Activated T-cell treated with anti-CD3 and anti-CD28 coated beads, Interleukin-2, amount 50 U/mL, for 72 hours (primary cell): ENCODE measurements at regions not wholly inside any gene's neighbourhood (a gene's known extent, or its start where the extent isn't known, plus 50 kb on each side); places are given as distances from the start of the nearest gene placed in this dataset.
A peak's percentile ranks its signal among the peaks of the same experiment; 100 is the strongest.

Experiments
- ATAC-seq, 2 donors: fragments of 150-1000 bp; cut with Tn5 transposase; replicated peaks in 1 of 2; 2 replicates each; pipeline ENCODE4 v1.10.0; 2021; ENCODE audit warnings: moderate library complexity in 2 of 2, mild to moderate bottlenecking in 1 of 2
- DNase-seq, 2 donors: peaks; one replicate each; pipeline ENCODE4 v3.0.0; 2021 to 2022; ENCODE audit warnings: mixed read lengths in 1 of 2
- H3K27ac Mint-ChIP-seq: one replicate; pipeline ENCODE4 v1.8.0; 2022; ENCODE audit warnings: mild to moderate bottlenecking, moderate library complexity, mixed read lengths
- H3K27me3 Mint-ChIP-seq: one replicate; pipeline ENCODE4 v1.8.0; 2022; ENCODE audit warnings: low read depth, mixed read lengths
- H3K36me3 Mint-ChIP-seq, 2 donors: one replicate each; pipeline ENCODE4 v1.8.0; 2022; ENCODE audit warnings: mixed read lengths in 2 of 2, mild to moderate bottlenecking in 1 of 2; ENCODE audit not compliant: insufficient read depth in 2 of 2
- H3K4me1 Mint-ChIP-seq: one replicate; pipeline ENCODE4 v1.8.0; 2022; ENCODE audit warnings: low read depth, mixed read lengths
- H3K4me3 Mint-ChIP-seq, 2 donors: one replicate each; pipeline ENCODE4 v1.8.0; 2022; ENCODE audit warnings: mild to moderate bottlenecking in 2 of 2, mixed read lengths in 2 of 2, moderate library complexity in 2 of 2
- H3K9me3 Mint-ChIP-seq, 2 donors: one replicate each; pipeline ENCODE4 v1.8.0; 2022; ENCODE audit warnings: mixed read lengths in 2 of 2

DNA sequence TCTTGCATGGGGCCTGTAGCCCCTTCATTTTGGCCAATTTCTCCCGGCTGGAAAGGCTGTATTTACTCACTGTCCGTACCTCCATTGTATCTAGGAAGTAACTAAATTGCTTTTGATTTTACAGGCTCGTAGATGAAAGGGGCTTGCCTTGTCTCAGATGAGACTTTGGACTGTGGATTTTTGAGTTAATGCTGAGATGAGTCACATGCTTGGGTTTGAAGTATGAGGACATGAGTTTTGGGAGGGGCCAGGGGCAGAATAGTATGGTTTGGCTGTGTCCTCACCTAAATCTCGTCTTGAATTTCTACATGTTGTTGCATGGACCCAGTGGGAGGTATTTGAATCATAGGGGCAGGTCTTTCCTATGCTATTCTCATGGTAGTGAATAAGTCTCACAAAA lies 407.6 kb upstream of the NDST3 start:
- no peak for DNase-seq
- ATAC-seq = no peak
- Mint-ChIP-seq H3K27ac (no peak overlapping the region), H3K4me3 (no peak overlapping the region), H3K9me3 (peaks cover 0 to 2% of the 10 kb centered on the region in 2 donors), H3K36me3 (no peaks in the 10 kb centered on the region), H3K27me3 (no peaks in the 10 kb centered on the region), H3K4me1 (no peaks in the 10 kb centered on the region)

DNA sequence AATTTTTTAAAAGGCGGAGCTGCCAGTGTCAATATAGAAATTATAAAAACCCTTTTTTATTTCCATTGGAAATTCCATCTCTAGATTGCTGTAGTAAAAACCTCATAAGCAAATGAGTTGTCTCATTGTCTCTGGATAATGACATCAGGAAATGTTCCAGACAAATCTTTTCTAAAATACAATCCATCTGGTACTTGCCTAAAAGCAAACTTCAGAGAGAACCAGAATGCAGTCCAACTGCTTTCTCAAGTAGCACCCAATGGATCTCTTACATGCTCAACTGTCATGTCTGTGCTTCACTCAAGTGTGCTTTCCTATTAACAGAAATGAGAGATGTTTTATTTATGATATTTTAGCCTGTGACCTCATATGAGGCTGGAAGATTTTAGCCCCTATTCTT lies 399.6 kb upstream of the NDST3 start:
- Mint-ChIP-seq H3K4me1 (no peaks in the 10 kb centered on the region), H3K27me3 (no peaks in the 10 kb centered on the region), H3K36me3 (no peaks in the 10 kb centered on the region), H3K9me3 (peaks cover 0 to 2% of the 10 kb centered on the region in 2 donors), H3K27ac (no peak overlapping the region), H3K4me3 (no peak overlapping the region)
- no peak for DNase-seq
- no peak for ATAC-seq

- Mint-ChIP-seq H3K36me3 (no peaks in the 10 kb centered on the region), H3K9me3 (peaks cover 0 to 2% of the 10 kb centered on the region in 2 donors), H3K4me3 (no peak overlapping the region), H3K27me3 (no peaks in the 10 kb centered on the region), H3K4me1 (no peaks in the 10 kb centered on the region), H3K27ac (no peak overlapping the region)
- DNase-seq (no peak), ATAC-seq (peak in 1 of 2 donors; percentile 25)
These were observed 396.9 kb upstream of the NDST3 start for GRCh38 chr4:117637347-117637746.

DNA sequence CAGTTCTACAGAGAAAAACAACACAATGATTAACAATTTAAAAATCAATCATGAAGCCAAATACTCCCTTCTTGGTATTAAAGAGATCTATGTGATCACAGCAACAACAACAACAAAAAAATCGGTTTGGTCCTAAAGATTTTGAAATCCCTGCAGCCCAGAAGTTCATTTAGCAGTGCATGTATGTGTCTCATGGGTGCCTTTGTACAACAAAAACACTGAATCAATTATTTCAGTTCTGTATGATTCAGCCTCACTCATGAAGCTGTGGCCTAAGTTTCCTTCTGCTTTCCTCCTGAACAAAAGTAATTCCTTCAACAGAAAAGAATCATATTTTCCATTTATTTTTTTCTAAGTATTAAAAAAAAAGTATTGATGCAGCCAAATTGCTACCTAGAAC lies 393.4 kb upstream of the NDST3 start:
- no peak overlapping the region for H3K27ac Mint-ChIP-seq
- DNase-seq (no peak), ATAC-seq (no peak)
- H3K27me3 Mint-ChIP-seq = no peaks in the 10 kb centered on the region
- H3K4me3 Mint-ChIP-seq = no peak overlapping the region
- H3K4me1 Mint-ChIP-seq = no peaks in the 10 kb centered on the region
- peaks cover 2 to 4% of the 10 kb centered on the region in 2 donors for H3K9me3 Mint-ChIP-seq
- H3K36me3 Mint-ChIP-seq = no peaks in the 10 kb centered on the region

DNA sequence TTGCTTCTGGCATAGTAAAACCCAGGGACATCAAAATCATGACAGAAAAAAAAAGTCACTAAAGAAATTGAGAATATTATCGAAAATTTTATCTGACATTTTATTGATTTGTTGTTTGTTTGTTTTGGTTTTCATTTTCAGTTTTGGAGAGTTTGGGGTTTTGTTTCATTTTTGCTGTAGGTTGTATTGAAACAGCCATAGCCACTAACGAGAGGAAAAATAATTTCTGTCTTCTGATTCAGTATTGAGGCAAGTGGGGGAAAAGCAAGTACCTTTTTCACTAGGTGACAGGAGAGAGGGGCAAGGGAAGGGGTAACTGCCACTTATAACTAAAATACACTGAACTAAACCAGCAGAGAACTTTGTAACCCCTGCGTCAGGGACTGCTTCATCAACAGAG lies 392.8 kb upstream of the NDST3 start:
- Mint-ChIP-seq H3K27ac (no peak overlapping the region), H3K9me3 (peaks cover 2 to 4% of the 10 kb centered on the region in 2 donors), H3K4me1 (no peaks in the 10 kb centered on the region), H3K36me3 (no peaks in the 10 kb centered on the region), H3K4me3 (no peak overlapping the region), H3K27me3 (no peaks in the 10 kb centered on the region)
- ATAC-seq (no peak), DNase-seq (no peak)

DNA sequence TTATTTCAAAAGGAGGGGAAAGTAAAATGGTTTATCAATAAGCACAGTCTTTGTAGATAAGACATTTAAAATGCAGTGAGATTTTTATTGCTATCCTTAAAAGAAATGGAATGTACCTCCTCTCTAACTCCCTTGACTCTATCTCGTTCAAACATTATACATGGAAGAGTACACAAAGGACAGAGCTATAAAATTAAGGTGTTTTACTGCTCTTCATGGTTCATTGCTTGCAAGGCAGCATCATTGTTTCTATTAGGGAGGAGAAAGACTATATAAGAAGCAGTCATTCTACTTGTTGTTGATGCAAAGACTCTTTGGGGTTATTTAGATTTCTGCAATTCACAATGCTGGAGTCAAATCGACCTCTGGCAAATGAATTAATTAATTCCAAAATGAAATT lies 380.2 kb upstream of the NDST3 start:
- ATAC-seq (no peak), DNase-seq (no peak)
- Mint-ChIP-seq H3K36me3 (peaks cover 2 to 3% of the 10 kb centered on the region in 2 donors), H3K9me3 (peaks cover 6 to 7% of the 10 kb centered on the region in 2 donors), H3K27me3 (no peaks in the 10 kb centered on the region), H3K4me3 (no peak overlapping the region), H3K27ac (no peak overlapping the region), H3K4me1 (no peaks in the 10 kb centered on the region)

- no peaks in the 10 kb centered on the region for H3K27me3 Mint-ChIP-seq
- H3K4me1 Mint-ChIP-seq = no peaks in the 10 kb centered on the region
- no peak overlapping the region for H3K27ac Mint-ChIP-seq
- ATAC-seq (no peak), DNase-seq (no peak)
- peaks cover 2 to 3% of the 10 kb centered on the region in 2 donors for H3K36me3 Mint-ChIP-seq
- H3K9me3 Mint-ChIP-seq = peaks cover 3 to 6% of the 10 kb centered on the region in 2 donors
- H3K4me3 Mint-ChIP-seq = no peak overlapping the region
These were observed 373.6 kb upstream of the NDST3 start for GRCh38 chr4:117660668-117661067.

GRCh38 chr4:117661091-117662072 lies 372.9 kb upstream of the NDST3 start:
- no peak overlapping the region for H3K27ac Mint-ChIP-seq
- H3K9me3 Mint-ChIP-seq = peaks cover 6% of the 10 kb centered on the region in 2 donors
- no peaks in the 10 kb centered on the region for H3K4me1 Mint-ChIP-seq
- no peak overlapping the region for H3K4me3 Mint-ChIP-seq
- DNase-seq = no peak
- H3K36me3 Mint-ChIP-seq = peaks cover 2 to 3% of the 10 kb centered on the region in 2 donors
- no peaks in the 10 kb centered on the region for H3K27me3 Mint-ChIP-seq
- ATAC-seq = no peak

DNA sequence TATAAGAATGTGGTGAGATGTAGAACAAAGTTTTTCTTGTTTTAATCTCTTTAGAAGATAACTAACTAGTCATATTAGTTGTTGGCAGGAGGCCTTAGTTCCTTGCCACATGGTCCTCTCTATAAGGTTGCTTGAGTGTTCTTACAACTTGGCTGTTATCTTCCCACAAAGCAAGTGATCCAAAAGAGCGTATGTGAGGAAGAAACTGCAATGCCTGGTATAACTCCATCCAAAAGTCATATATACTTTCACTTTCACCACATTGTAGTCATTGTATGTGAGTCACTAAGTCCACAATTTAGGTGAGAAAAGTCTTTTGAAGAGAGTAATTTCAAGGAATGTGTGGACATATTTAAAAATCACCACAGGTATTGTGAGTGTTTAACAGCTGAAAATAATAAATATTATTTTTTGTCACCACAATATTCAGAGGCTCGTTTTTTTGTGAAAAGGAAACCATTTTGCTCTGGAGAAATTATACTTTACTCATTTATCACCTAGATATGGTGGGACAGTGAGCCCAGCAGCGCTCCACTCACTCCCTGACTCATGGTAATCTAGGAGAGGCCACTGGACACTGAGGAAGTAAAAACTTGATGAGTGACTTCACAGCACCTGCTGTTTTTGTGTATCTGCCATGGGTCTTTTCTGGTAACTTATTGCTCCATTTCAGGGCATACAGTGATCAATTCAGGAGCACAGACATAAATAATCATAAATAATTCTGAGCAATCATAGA lies 369.4 kb upstream of the NDST3 start:
- DNase-seq = no peak
- H3K4me3 Mint-ChIP-seq = no peak overlapping the region
- H3K9me3 Mint-ChIP-seq = peaks cover 0 to 2% of the 10 kb centered on the region in 2 donors
- H3K36me3 Mint-ChIP-seq = no peaks in the 10 kb centered on the region
- no peaks in the 10 kb centered on the region for H3K4me1 Mint-ChIP-seq
- H3K27ac Mint-ChIP-seq = no peak overlapping the region
- no peaks in the 10 kb centered on the region for H3K27me3 Mint-ChIP-seq
- ATAC-seq = no peak

DNA sequence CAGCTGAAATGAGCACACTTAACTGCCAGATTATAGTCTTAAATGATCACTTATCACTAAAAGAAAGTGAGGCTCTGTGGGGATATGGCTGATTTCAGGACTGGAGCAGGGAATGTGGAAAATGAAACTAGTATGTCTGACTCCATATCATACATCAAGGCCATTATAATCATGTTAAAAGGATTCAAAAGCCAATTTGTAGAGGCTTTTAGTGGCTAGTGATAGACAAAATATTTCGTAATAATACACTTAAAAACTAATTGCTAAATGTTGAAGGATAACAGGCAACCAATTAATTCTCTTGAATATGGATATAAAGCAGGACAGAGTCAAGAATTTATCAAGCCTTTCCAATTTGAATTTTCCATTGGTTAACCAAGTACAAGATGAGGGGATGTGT lies 358.1 kb upstream of the NDST3 start:
- no peak overlapping the region for H3K27ac Mint-ChIP-seq
- no peaks in the 10 kb centered on the region for H3K27me3 Mint-ChIP-seq
- H3K4me1 Mint-ChIP-seq = no peaks in the 10 kb centered on the region
- H3K4me3 Mint-ChIP-seq = no peak overlapping the region
- H3K9me3 Mint-ChIP-seq = peaks cover 0 to 5% of the 10 kb centered on the region in 2 donors
- ATAC-seq = no peak
- DNase-seq = no peak
- H3K36me3 Mint-ChIP-seq = no peaks in the 10 kb centered on the region

GRCh38 chr4:117678861-117679260 lies 355.4 kb upstream of the NDST3 start:
- Mint-ChIP-seq H3K4me3 (no peak overlapping the region), H3K36me3 (no peaks in the 10 kb centered on the region), H3K4me1 (no peaks in the 10 kb centered on the region), H3K27me3 (no peaks in the 10 kb centered on the region), H3K27ac (no peak overlapping the region), H3K9me3 (peaks cover 0 to 3% of the 10 kb centered on the region in 2 donors)
- ATAC-seq (no peak), DNase-seq (no peak)

GRCh38 chr4:117691572-117692351 lies 342.5 kb upstream of the NDST3 start:
- Mint-ChIP-seq H3K4me1 (no peaks in the 10 kb centered on the region), H3K36me3 (no peaks in the 10 kb centered on the region), H3K27ac (no peak overlapping the region), H3K27me3 (no peaks in the 10 kb centered on the region), H3K9me3 (peaks cover 2 to 6% of the 10 kb centered on the region in 2 donors), H3K4me3 (no peak overlapping the region)
- no peak for DNase-seq
- ATAC-seq = no peak

GRCh38 chr4:117692538-117692937 lies 341.7 kb upstream of the NDST3 start:
- no peak overlapping the region for H3K4me3 Mint-ChIP-seq
- no peak overlapping the region for H3K27ac Mint-ChIP-seq
- DNase-seq (no peak), ATAC-seq (no peak)
- peaks cover 2 to 6% of the 10 kb centered on the region in 2 donors for H3K9me3 Mint-ChIP-seq
- no peaks in the 10 kb centered on the region for H3K27me3 Mint-ChIP-seq
- H3K36me3 Mint-ChIP-seq = no peaks in the 10 kb centered on the region
- no peaks in the 10 kb centered on the region for H3K4me1 Mint-ChIP-seq
